Ureter (tissue), 1 donor: ENCODE measurements at regions not wholly inside any gene's neighbourhood (a gene's known extent, or its start where the extent isn't known, plus 50 kb on each side); places are given as distances from the start of the nearest gene placed in this dataset.

Experiments used
- DNase-seq: peaks from one replicate; pipeline ENCODE4 v3.0.0-alpha.2; 2020; ENCODE audit warnings: low spot score
- donor health status: DM: yes; HTN: yes; CAD: no.

DNA sequence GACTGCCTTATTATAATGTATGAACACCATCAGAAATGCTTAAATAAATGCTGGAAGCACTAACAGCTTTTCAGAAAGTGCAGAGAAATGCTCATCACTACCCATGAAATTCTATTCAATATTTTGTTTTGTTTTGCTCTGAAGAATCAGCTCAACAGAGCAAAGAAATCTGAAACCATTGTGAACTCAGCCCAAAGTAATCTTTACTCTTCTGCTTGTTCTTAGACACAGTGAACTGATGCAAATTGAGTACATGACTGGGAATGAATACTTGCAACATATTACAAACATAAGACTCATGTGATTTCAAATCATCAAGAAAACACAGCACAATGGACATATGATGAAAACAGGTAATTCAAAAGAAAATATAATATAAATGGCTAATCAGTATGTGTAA is 404.6 kb upstream of the OPRM1 start:
- DNase-seq, result no peak

GRCh38 chr6:153625089-153625488 is 414.0 kb upstream of the OPRM1 start:
- no peak for DNase-seq

- no peak for DNase-seq
Observed at GRCh38 chr6:153624528-153624927, 414.5 kb upstream of the OPRM1 start.

DNA sequence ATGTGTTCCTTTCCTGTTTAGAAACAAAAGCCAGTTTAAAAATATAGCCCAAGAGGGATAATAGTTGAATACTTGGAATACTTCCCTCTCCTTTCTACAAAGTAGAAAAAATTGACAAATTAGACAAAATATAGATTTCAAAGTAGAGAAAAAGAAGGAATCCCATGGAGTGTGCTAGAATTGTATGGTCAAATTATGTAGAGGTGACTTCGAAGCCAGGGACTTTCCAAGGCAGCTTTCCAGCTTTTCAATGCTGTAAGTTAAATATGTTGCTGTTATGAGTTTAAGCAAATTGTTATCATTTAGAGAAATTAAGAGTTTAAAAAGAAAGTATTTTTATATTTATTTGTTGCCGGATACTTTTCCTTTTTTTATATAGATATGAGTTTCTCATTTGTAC is 415.5 kb upstream of the OPRM1 start:
- no peak for DNase-seq

DNA sequence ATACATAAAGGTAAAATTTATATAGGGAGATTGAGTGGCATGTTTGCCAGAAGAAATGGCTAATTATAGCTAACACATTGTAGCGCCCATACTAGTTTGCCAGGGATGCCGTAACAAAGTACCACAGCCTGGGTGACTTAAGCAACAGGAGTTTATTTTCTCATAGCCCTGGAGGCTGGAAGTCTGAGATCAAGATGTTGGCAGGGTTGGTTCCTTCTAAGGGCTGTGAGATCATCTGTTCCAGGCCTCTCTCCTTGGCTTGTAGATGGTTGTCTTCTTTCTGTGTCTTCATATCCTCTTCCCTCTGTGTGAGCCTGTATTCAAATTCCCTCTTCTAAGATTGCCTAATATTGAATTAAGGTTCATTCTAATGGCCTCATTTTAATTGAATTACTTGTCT is 417.5 kb upstream of the OPRM1 start:
- DNase-seq, result no peak

- DNase-seq, result no peak
Observed at GRCh38 chr6:153621070-153621469, 418.0 kb upstream of the OPRM1 start.

DNA sequence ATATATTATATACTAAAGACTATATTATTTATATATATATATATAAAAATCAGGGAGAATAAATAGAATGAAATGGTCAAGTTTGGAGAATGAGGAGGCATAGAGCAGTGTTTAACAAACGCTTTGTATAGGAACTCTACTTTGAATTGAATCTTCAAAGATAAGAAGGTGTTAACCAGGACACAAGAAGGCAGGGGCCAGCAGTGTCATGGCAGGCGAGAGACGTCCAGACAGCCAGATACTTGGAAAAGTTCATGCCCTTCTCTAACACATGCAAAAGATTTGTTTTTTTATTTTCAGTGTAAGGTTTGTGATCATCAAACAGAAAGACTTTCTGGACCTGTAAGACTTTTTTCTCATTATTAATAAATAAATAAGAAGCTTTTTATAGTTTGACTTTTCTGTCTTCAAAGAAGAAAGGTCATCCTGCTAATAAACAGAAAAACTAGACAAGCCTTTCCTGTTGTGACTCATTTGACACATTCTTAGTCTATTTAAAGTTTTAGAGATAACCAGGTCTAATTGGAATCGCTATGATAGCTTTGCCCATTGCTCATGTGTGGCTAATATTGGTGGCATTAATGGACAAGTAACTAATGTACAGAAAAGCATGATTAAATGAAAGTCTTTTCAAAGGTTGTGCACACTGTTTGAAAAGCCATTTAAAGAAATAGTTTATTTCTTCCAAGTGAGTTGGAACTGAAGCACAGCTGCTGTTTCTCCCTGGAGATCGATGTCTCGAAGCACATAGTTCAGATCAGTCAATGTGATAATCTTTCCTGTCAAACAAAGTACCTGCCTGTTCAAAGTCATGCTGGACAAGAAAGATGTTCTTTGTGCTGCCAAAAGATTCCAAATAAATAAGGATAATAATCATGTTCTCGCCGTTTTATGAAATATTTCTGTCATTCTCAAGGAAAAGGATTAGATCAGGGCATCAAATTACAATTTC is 420.4 kb upstream of the OPRM1 start:
- no peak for DNase-seq

DNA sequence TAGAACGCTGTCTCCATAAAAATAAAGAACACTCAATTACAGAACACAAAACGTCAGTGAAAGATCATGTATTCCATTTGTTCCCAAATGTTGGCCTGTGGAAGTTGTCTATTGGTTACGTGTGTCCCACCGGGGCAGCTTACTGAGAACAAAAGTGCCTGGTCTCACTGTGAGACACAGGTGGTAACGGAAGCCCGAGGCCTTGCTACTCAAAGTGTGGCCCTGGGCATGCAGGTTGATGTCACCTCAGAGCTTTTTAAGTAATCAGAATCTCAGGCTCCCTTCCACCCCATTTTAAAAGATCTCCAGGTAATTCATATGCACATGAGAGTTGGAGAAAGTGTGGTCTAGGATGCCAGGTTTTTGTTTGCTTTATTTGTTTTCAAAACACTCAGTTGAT is 422.5 kb upstream of the OPRM1 start:
- no peak for DNase-seq

GRCh38 chr6:153613719-153614455 is 425.2 kb upstream of the OPRM1 start:
- no peak for DNase-seq

GRCh38 chr6:153602401-153602800 is 436.6 kb upstream of the OPRM1 start:
- no peak for DNase-seq

DNA sequence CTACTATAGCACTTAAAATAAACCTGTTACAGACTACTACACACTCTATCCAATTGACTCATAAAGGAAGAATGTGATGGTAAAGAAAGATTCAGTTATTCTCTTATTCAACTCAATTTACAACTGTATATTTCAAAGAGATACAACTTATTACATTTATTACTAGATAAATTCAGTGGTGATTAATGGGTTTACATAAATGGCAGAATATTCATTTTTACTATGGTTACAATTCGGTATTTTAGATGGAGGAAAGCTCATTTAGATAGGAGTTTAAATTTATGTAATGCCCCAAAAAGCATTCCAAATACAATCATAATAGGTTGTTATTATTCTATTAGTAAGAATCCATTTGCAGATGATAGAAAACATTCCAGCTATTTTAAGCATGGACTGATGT is 439.1 kb upstream of the OPRM1 start:
- no peak for DNase-seq

GRCh38 chr6:153595903-153596302 is 443.1 kb upstream of the OPRM1 start:
- DNase-seq, result no peak

DNA sequence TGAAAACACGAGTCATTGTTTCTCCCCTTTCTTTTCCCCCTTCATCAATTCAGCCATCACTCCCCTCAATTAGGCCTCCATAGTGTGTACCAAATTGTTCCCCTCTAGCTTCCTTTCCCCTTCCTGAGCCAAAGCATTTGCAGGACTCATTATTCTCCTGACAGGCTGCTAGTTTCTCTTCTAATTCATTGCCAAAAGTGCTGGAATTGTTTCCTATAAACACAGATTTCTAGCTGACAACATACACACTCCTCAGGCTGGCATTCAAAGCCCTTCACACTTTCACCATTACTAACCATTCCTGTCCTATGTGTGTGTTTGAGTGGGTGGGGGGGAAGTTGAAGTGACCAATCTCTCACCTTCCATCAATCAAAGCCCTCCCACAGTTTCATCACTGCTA is 444.2 kb upstream of the OPRM1 start:
- no peak for DNase-seq

GRCh38 chr6:153591159-153591558 is 447.9 kb upstream of the OPRM1 start:
- no peak for DNase-seq

DNA sequence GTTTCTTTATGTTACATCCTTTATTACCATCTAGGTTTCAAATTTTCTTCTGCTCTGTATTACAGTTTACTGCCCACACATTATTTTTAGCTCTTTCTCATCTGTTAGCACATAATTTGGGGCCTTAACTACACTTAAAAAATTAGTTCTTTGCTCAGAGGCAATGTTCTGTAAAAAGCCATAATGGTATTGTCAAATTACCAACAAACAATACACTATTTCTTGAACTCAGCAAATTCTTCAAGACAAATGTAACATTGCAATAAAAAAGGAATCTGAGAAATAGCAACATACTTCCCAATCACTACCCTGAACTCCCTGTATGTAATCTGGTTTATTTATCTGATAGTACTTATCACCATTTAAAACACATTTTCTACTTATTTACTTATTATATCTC is 448.6 kb upstream of the OPRM1 start:
- no peak for DNase-seq

DNA sequence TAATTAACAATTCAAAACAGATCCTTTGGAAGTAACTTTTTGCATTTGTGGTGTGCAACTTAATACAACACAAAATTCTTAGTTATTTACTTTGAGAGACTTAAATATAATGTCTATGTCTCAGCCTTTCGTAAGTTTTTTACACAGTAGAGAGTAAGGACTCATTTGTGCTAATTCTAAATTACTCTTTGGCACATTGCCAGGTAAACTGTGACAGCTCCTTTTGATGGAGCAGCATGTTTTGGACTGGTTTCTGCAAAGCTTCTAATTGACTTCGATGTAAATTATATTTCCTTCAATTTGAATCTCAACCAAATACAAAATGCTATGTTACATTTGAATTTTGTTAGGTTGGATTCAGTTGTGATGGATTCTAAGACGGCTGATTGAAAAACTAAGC is 450.7 kb upstream of the OPRM1 start:
- DNase-seq, result no peak

- DNase-seq, result no peak
Observed at GRCh38 chr6:153583685-153584084, 452.6 kb upstream of the RGS17 start.

DNA sequence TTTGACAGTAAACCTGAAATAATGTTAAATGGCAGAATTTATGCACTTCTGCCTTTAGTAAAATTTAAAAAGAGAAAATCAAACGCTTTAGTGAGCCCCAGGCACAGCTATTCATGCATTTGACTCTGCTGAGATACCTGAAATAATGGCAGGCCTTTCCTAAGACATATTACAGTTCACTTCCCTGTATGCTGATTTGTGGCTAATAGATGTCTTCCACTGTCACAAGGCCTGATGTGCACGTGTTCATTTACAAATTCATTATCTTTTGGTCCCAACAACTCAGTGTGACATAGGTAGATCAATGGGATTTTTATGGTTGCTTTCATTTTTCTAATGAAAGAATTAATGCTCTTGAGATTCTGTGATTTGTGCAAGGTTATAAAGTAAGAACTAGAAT is 449.7 kb upstream of the RGS17 start:
- no peak for DNase-seq

- DNase-seq, result no peak
Observed at GRCh38 chr6:153575528-153575927, 444.4 kb upstream of the RGS17 start.

- no peak for DNase-seq
Observed at GRCh38 chr6:153574231-153574630, 443.1 kb upstream of the RGS17 start.

DNA sequence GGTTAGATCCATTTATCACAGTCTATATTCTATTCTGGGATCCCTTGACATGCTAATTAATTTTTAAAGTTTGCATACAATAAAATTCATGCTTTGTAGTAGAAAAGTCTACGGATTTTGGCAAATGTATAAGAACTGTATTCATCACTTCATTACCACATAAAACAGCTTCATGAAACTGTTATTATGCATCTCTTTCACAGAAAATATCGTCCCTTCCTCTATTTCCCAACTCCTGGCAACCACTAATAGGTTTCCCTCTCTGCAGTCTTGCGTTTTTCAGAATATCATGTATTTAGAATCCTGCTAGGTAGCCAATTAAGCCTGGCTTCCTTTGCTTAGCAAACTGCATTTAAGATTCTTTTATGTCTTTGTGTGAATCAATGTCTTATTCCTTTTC is 441.3 kb upstream of the RGS17 start:
- no peak for DNase-seq

DNA sequence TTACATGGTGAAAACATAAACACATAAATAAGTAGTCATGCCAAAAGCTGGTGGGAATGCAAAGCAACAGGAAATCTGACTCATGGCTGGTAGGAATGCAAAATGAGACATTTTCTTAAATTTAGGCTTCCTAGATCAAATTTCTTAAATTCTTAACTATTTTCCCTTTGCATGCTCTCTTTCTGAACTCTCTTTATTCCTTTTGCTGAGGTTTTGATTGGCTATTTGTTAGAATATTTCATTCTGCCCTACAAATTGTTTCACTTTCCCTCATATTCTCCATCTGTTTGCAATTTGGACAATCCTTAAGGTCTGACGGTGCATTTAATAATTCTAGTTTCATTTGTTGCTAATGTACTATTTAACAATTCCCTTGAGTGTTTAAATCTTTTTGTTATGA is 437.5 kb upstream of the RGS17 start:
- no peak for DNase-seq

- DNase-seq, result no peak
Observed at GRCh38 chr6:153564803-153565202, 433.7 kb upstream of the RGS17 start.
